IMR-90 (cell line): ENCODE measurements at regions not wholly inside any gene's neighbourhood (a gene's known extent, or its start where the extent isn't known, plus 50 kb on each side); places are given as distances from the start of the nearest gene placed in this dataset.

Source experiments
- ATAC-seq: fragments of 200-7000 bp; cut with Tn5 transposase; 2 replicates; pipeline ENCODE4 v1.9.1; 2020; ENCODE audit warnings: low read depth, mild to moderate bottlenecking, moderate library complexity
- BruUV-seq: library from RNA; stranded (reverse); fragments of 400-500 nt; replicated peaks from 2 replicates; lab custom pipeline; 2021; lab: Mats Ljungman, UMichigan
- CTCF ChIA-PET: fragments of 300-600 bp; formaldehyde crosslinking; extraction: SDS; loops from one replicate; lab custom pipeline; 2021; ENCODE audit warnings: antibody characterized with exemption; lab: Yijun Ruan, JAX
- POLR2A ChIA-PET: fragments of 300-600 bp; sonication (Branson Sonifier 250); formaldehyde crosslinking; loops from one replicate; lab custom pipeline; 2022; ENCODE audit warnings: antibody characterized with exemption; ENCODE audit not compliant: unreplicated experiment; lab: Charles Lee
- DNase-seq: peaks from one replicate; pipeline ENCODE4 v3.0.0; 2013
- H2AFZ ChIP-seq: replicated peaks from 2 replicates; pipeline ENCODE3; 2013; ENCODE audit warnings: low read length, mild to moderate bottlenecking; ENCODE audit not compliant: poor library complexity
- H2AK5ac ChIP-seq: 2 replicates; pipeline ENCODE4 v1.6.1; 2013; ENCODE audit warnings: low read depth, low read length, inconsistent platforms
- H2AK9ac ChIP-seq: replicated peaks from 2 replicates; pipeline ENCODE3; 2013; ENCODE audit warnings: mild to moderate bottlenecking, low read depth, low read length, moderate library complexity; ENCODE audit not compliant: poor library complexity
- H2BK120ac ChIP-seq: 2 replicates; pipeline ENCODE4 v1.6.1; 2013; ENCODE audit warnings: low read depth, low read length, inconsistent platforms
- H2BK15ac ChIP-seq: 3 replicates; pipeline ENCODE4 v1.6.1; 2013; ENCODE audit warnings: low read depth, low read length, inconsistent platforms
- H2BK20ac ChIP-seq: 2 replicates; pipeline ENCODE4 v1.6.1; 2013; ENCODE audit warnings: low read depth, mild to moderate bottlenecking, inconsistent platforms, low read length, moderate library complexity
- H2BK5ac ChIP-seq: 2 replicates; pipeline ENCODE4 v1.6.1; 2013; ENCODE audit warnings: mild to moderate bottlenecking, low read depth, low read length, inconsistent platforms; ENCODE audit not compliant: poor library complexity, severe bottlenecking
- H3K14ac ChIP-seq: replicated peaks from 2 replicates; pipeline ENCODE4 v1.6.1; 2013; ENCODE audit warnings: low read depth, low read length, inconsistent platforms
- H3K18ac ChIP-seq: 2 replicates; pipeline ENCODE4 v1.6.1; 2013; ENCODE audit warnings: low read depth, low read length, control low read depth
- H3K23ac ChIP-seq: 2 replicates; pipeline ENCODE4 v1.6.1; 2013; ENCODE audit warnings: low read depth, low read length, inconsistent platforms
- H3K27ac ChIP-seq: 2 replicates; pipeline ENCODE4 v1.5.1; 2013; ENCODE audit warnings: mild to moderate bottlenecking, control low read depth, low read length; ENCODE audit not compliant: insufficient read depth
- H3K27me3 ChIP-seq: 2 replicates; pipeline ENCODE4 v1.6.1; 2013; ENCODE audit warnings: low read length; ENCODE audit not compliant: control insufficient read depth, insufficient read depth
- H3K36me3 ChIP-seq: 2 replicates; pipeline ENCODE4 v1.6.1; 2013; ENCODE audit warnings: low read length, mixed read lengths; ENCODE audit not compliant: control insufficient read depth, insufficient read depth
- H3K4ac ChIP-seq: 2 replicates; pipeline ENCODE4 v1.6.1; 2013; ENCODE audit warnings: low read depth, low read length, inconsistent platforms
- H3K4me1 ChIP-seq: 2 replicates; pipeline ENCODE4 v1.6.1; 2013; ENCODE audit warnings: low read length, mixed read lengths; ENCODE audit not compliant: control insufficient read depth, insufficient read depth
- H3K4me2 ChIP-seq: 2 replicates; pipeline ENCODE4 v1.6.1; 2013; ENCODE audit warnings: low read depth, mild to moderate bottlenecking, control low read depth, low read length, moderate library complexity
- H3K4me3 ChIP-seq: 2 replicates; pipeline ENCODE4 v1.5.1; 2013; ENCODE audit warnings: low read depth, mild to moderate bottlenecking, control low read depth, low read length, moderate library complexity; ENCODE audit not compliant: insufficient read depth
- H3K56ac ChIP-seq: 2 replicates; pipeline ENCODE4 v1.6.1; 2013; ENCODE audit warnings: low read length, inconsistent platforms; ENCODE audit not compliant: insufficient read depth; ENCODE audit errors: extremely low read depth
- H3K79me1 ChIP-seq, 2 experiments: 2 replicates each; pipeline ENCODE4 v1.6.1; 2013; ENCODE audit warnings: low read length in 2 of 2, inconsistent platforms in 1 of 2, low read depth in 1 of 2
- H3K9ac ChIP-seq: 2 replicates; pipeline ENCODE4 v1.6.1; 2013; ENCODE audit warnings: low read depth, low read length, control low read depth
- H3K9me1 ChIP-seq: 2 replicates; pipeline ENCODE4 v1.6.1; 2013; ENCODE audit warnings: low read length, inconsistent platforms; ENCODE audit not compliant: insufficient read depth
- H3K9me3 ChIP-seq: 2 replicates; pipeline ENCODE4 v1.6.1; 2013; ENCODE audit warnings: low read length; ENCODE audit not compliant: control insufficient read depth, insufficient read depth
- H4K20me1 ChIP-seq: 2 replicates; pipeline ENCODE4 v1.6.1; 2013; ENCODE audit warnings: low read length, inconsistent platforms; ENCODE audit not compliant: insufficient read depth
- H4K5ac ChIP-seq: 2 replicates; pipeline ENCODE4 v1.6.1; 2013; ENCODE audit warnings: mild to moderate bottlenecking, low read depth, low read length, control low read depth
- H4K8ac ChIP-seq, 2 experiments: 2 replicates each; pipeline ENCODE4 v1.6.1; 2013; ENCODE audit warnings: low read depth in 2 of 2, low read length in 2 of 2, control low read depth in 1 of 2, inconsistent platforms in 1 of 2
- H4K91ac ChIP-seq: 2 replicates; pipeline ENCODE4 v1.6.1; 2013; ENCODE audit warnings: low read depth, low read length, inconsistent platforms; ENCODE audit not compliant: insufficient read depth
- BHLHE40 ChIP-seq: fragments of 150-350 bp; IDR thresholded peaks from 2 replicates; pipeline ENCODE4 v1.6.1; 2016; ENCODE audit warnings: mild to moderate bottlenecking, low read depth, low read length
- CEBPB ChIP-seq: IDR thresholded peaks from 2 replicates; pipeline ENCODE4 v1.6.1; 2012; ENCODE audit warnings: low read depth, low read length, improper control_type of control experiment
- CHD1 ChIP-seq: IDR thresholded peaks from 2 replicates; pipeline ENCODE4 v1.6.1; 2012; ENCODE audit warnings: low read depth, low read length, improper control_type of control experiment
- ELK1 ChIP-seq: fragments of 150-350 bp; IDR thresholded peaks from 2 replicates; pipeline ENCODE4 v1.6.1; 2016; ENCODE audit warnings: low read depth, mild to moderate bottlenecking, low read length, moderate library complexity, borderline replicate concordance
- FOS ChIP-seq: fragments of 150-350 bp; IDR thresholded peaks from 2 replicates; pipeline ENCODE4 v1.6.1; 2016; ENCODE audit warnings: low read depth, low read length
- MAZ ChIP-seq: IDR thresholded peaks from 2 replicates; pipeline ENCODE4 v1.6.1; 2012; ENCODE audit warnings: low read depth, mild to moderate bottlenecking, low read length, improper control_type of control experiment, moderate library complexity, borderline replicate concordance
- NFE2L2 ChIP-seq: fragments of 150-350 bp; IDR thresholded peaks from 2 replicates; pipeline ENCODE4 v1.6.1; 2016; ENCODE audit warnings: low read depth, mild to moderate bottlenecking, low read length
- RCOR1 ChIP-seq: IDR thresholded peaks from 2 replicates; pipeline ENCODE4 v1.6.1; 2012; ENCODE audit warnings: mild to moderate bottlenecking, low read length, improper control_type of control experiment; ENCODE audit not compliant: insufficient replicate concordance
- RFX5 ChIP-seq: IDR thresholded peaks from 2 replicates; pipeline ENCODE4 v1.8.0; 2012; ENCODE audit warnings: low read depth, mild to moderate bottlenecking, low read length, moderate library complexity
- SMC3 ChIP-seq: fragments of 150-350 bp; IDR thresholded peaks from 2 replicates; pipeline ENCODE4 v1.6.1; 2016; ENCODE audit warnings: low read depth, mild to moderate bottlenecking, antibody characterized with exemption, low read length, moderate library complexity
- USF2 ChIP-seq: fragments of 150-350 bp; IDR thresholded peaks from 2 replicates; pipeline ENCODE4 v1.6.1; 2017; ENCODE audit warnings: mild to moderate bottlenecking, antibody characterized with exemption, low read length, low read depth
- WGBS, 2 experiments: methylation state at CpG; one replicate each; pipeline versions ENCODE4 v1.1.5 to v1.1.7; 2013; ENCODE audit warnings: missing lambda C conversion rate in 2 of 2; ENCODE audit not compliant: insufficient read length in 1 of 2; ENCODE audit errors: extremely low coverage in 2 of 2; 5-methylcytosine and 5-hydroxymethylcytosine counted together
- dilution Hi-C: fragments of 300-500 bp; cut with HindIII; formaldehyde crosslinking; loops from one replicate; pipeline ENCODE4 v1.14.3; 2018; ENCODE audit warnings: low sequenced_read_pairs; ENCODE audit not compliant: unreplicated experiment
- in situ Hi-C: fragments of 300-500 bp; cut with MboI; formaldehyde crosslinking; loops from 3 replicates; pipeline ENCODE4 v1.14.3; 2019; ENCODE audit warnings: low sequenced_read_pairs, inconsistent platforms, mixed read lengths
- intact Hi-C: fragments of 100-400 bp; cut with micrococcal nuclease; formaldehyde crosslinking; loops from 2 replicates; pipeline ENCODE4 v1.10.0; 2022

- H2BK120ac ChIP-seq: no peak overlapping the region
- H3K27ac ChIP-seq: no peak overlapping the region
- no peak overlapping the region for H4K5ac ChIP-seq
- H3K4me2 ChIP-seq: no peak overlapping the region
- H3K9ac ChIP-seq: no peak overlapping the region
- no peaks in the 10 kb centered on the region for H3K9me1 ChIP-seq
- H4K91ac ChIP-seq: no peak overlapping the region
- H4K20me1 ChIP-seq: no peaks in the 10 kb centered on the region
- no peaks in the 10 kb centered on the region for H3K79me1 ChIP-seq
- H2AFZ ChIP-seq: peak overlapping the region; percentile 21
- no peak for DNase-seq
- no peaks in the 10 kb centered on the region for H3K4me1 ChIP-seq
- H4K8ac ChIP-seq: no peak overlapping the region
- no peak overlapping the region for H3K23ac ChIP-seq
- 89% methylated on average over 30 of the region's 36 CpGs; no CpG with 5 or more reads in 1 of the 2 experiments for WGBS, 2 experiments
- H3K27me3 ChIP-seq: no peaks in the 10 kb centered on the region
- in situ Hi-C loops: no loop called here
- no peak overlapping the region for H2AK5ac ChIP-seq
- TF ChIP-seq MAZ (no peak), CHD1 (no peak), SMC3 (no peak), NFE2L2 (no peak), USF2 (no peak), CEBPB (no peak), RFX5 (no peak), FOS (no peak), ELK1 (no peak), BHLHE40 (no peak), RCOR1 (no peak)
- no peak for ATAC-seq
- H3K18ac ChIP-seq: no peak overlapping the region
- no peaks in the 10 kb centered on the region; the same call in 1 of the 2 replicates for H3K9me3 ChIP-seq
- no peak overlapping the region for H3K14ac ChIP-seq
- intact Hi-C loops: no loop called here
- no peak overlapping the region for H2BK20ac ChIP-seq
- BruUV-seq: no TSS peak
- ChIA-PET CTCF (no interaction called here), POLR2A (no interaction called here)
- no peak overlapping the region for H2BK5ac ChIP-seq
- H3K36me3 ChIP-seq: no peaks in the 10 kb centered on the region
- no peak overlapping the region for H3K4me3 ChIP-seq
- no peak overlapping the region for H3K56ac ChIP-seq
- dilution Hi-C loops: no loop called here
- H2BK15ac ChIP-seq: no peak overlapping the region
- H3K4ac ChIP-seq: no peak overlapping the region
- H2AK9ac ChIP-seq: no peak overlapping the region
Observed at GRCh38 chr4:92182006-92182735, 121.6 kb upstream of the GRID2 start.
